ENCODE measurements at regions not wholly inside any gene's neighbourhood (a gene's known extent, or its start where the extent isn't known, plus 50 kb on each side); places are given as distances from the start of the nearest gene placed in this dataset.

DNA sequence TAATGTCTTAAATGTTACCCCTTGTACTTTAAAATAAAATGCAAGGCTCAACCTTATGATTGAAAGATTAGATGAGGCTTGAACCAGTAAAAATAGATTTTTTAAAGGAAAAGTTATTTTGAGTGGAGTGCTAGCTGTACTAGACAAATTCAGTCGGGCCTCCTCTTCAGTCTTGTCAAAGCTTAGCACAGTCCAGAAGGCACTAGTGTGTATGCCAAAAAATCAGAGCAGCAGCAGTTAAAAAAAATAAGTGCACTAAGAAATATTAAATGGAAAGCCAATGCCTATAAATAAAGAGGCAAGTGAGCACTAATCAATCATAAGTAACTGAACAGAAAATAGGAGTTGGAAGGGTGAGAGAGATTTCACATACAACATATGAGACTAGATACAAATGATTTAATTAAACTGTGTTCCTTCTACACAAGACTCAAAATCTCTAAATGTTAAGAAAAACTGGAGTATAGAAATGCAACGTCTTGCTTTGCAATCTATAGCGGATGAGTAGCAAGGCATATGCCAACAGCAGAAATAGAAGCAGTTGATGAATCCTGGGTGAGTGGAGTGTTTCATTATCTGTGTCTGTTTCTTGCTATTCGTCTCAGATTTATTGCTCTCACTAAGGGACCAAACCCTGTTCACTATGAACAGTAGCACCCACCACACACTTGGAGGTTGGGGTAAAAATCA is 172.1 kb downstream of the ETNK1 start:
- TF ChIP-seq, protein P1, sequence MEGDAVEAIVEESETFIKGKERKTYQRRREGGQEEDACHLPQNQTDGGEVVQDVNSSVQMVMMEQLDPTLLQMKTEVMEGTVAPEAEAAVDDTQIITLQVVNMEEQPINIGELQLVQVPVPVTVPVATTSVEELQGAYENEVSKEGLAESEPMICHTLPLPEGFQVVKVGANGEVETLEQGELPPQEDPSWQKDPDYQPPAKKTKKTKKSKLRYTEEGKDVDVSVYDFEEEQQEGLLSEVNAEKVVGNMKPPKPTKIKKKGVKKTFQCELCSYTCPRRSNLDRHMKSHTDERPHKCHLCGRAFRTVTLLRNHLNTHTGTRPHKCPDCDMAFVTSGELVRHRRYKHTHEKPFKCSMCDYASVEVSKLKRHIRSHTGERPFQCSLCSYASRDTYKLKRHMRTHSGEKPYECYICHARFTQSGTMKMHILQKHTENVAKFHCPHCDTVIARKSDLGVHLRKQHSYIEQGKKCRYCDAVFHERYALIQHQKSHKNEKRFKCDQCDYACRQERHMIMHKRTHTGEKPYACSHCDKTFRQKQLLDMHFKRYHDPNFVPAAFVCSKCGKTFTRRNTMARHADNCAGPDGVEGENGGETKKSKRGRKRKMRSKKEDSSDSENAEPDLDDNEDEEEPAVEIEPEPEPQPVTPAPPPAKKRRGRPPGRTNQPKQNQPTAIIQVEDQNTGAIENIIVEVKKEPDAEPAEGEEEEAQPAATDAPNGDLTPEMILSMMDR (IDR thresholded peaks at IDR 0.05; ENCODE audit: insufficient read depth, missing control alignments): no peak
- FAIRE-seq: no peak
- DNase-seq (ENCODE audit: insufficient read length, low spot score): no peak

DNA sequence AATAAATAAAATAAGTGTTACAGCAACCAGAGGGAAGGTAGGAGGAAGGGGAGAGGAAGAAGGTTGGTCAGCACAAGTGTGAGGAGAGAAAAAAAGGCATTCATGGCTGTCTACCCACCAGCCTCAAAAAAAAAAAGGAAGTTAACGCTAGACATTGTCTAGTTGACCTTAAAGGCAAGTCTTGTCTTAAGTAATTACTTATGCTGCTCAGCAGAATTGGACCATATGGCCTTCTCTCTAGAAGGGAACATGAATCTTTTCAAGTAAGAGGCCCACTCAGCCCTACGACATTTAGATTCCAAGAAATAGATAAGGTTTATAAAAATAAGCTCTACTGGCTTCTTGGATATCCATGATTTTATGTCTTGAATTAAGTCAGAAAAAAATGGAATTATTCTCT is 172.7 kb downstream of the ETNK1 start:
- TF ChIP-seq, protein P1 (IDR thresholded peaks at IDR 0.05; ENCODE audit: insufficient read depth, missing control alignments): no peak
- DNase-seq (ENCODE audit: insufficient read length, low spot score) (no peak), FAIRE-seq (no peak)

DNA sequence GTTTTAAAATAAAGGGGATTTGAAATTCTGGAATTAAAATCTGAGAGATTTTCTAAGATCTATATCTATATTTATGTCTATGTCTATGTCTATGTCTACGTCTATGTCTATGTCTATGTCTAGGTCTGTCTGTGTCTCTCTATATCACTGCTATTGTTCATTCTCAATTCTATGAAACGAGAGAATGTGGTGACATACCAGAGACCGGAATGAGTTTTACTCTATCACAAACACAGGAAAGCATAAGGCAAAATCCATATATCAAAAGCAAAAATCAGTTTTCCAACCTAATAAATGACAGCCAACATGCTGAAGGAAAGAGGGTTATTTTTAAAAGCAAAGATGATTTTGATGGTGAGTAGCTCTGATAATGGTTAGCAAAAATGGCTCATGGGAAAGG is 173.1 kb downstream of the ETNK1 start:
- DNase-seq (ENCODE audit: insufficient read length, low spot score) (no peak), FAIRE-seq (no peak)

DNA sequence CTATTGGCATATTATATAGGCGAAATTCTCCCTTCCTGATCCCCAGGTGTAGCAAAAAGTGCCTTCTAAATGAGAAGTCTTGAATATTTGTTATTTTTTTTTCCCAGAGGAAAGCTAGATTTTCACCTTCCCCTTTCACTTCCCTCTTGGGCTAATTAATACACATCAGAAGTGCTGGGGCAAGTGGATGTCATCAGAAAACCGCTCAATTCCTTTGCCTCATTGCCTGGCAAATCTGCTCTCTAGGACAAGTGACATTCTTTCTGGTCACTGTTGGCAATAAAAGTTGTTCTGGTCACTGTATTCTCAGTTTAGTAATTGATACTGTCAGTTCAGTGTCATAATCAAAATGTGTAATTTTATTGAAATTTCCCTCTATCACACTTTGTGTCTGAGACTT is 174.5 kb downstream of the ETNK1 start:
- FAIRE-seq (no peak), DNase-seq (ENCODE audit: insufficient read length, low spot score) (no peak)
- TF ChIP-seq, protein P1 (IDR thresholded peaks at IDR 0.05; ENCODE audit: insufficient read depth, missing control alignments): no peak

More for the DNA sequence above, 173.1 kb downstream of the ETNK1 start:
- TF ChIP-seq, protein P1 (IDR thresholded peaks at IDR 0.05; ENCODE audit: insufficient read depth, missing control alignments): no peak

DNA sequence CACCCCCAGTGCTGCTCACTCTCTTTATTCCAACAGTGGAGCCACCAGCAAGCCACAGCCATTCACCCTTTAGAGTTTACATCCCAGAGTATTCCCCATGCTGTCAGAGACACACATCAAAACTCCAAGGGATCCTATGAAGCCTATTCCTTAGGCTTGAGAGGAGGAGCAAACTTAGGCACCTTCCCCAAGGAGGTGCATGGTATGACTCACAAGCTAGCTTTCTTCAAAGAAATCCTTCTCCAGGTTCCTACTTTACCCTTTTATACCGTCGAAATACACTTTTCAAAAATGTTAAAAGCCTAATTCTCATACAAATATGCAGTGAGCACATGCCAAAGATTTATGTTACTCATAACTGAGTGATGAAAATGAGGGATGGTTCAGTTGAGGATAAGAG is 175.4 kb downstream of the ETNK1 start:
- FAIRE-seq (no peak), DNase-seq (ENCODE audit: insufficient read length, low spot score) (no peak)
- TF ChIP-seq, protein P1 (IDR thresholded peaks at IDR 0.05; ENCODE audit: insufficient read depth, missing control alignments): no peak

DNA sequence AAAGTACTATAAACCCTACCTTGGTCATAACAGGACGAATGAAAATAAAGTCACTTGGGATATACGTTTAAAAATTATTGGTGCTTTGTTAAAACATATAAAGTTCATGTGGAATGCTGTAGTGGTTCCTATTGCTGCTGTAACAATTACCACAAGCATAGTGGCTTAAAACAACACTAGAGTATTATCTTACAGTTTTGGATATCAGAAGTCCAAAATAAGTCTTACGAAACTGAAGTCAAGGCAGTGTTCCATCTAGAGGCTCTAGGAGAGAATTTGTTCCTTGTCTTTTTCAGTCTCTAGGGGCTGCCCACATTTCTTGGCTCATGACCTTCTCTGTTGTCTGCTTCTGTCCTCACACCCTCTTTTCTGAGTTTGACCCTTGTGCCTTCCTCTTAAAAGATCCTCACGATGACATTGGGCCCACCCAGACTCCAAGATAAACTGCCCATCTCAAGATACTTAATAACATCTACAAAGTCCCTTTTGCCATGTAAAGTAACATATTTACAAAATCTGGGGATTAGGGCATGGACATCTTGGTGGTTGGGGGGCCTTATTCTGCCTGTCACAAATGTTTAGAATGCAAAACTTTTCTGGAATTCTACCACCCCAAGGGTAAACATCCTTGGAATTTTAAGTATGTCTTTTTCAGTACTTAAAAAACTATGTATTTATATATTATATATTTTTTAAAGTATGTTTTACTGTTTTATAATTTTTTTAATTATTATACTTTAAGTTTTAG is 178.1 kb downstream of the ETNK1 start:
- FAIRE-seq: no peak
- no peak for DNase-seq (ENCODE audit: insufficient read length, low spot score)
- TF ChIP-seq, protein P1 (IDR thresholded peaks at IDR 0.05; ENCODE audit: insufficient read depth, missing control alignments): no peak

DNA sequence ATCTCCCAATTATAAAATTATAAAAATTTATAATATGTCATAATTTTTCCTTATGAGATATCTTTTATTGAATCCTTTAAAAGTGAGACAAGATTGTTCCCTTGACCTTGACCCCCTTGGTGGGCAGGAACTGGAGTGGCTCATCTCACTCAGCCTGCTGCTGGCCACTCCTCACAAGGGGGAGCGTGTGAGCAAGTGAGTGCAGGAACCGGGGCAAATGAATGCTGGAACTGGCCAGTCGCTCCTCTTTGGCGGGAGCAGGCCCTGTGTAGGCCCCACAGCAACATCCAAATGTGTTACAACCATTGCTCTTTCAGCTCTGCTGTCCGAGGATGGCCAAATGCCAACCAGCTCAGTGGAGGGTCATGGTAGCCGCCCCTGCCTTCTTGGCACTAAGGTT is 178.8 kb downstream of the ETNK1 start:
- TF ChIP-seq, protein P1 (IDR thresholded peaks at IDR 0.05; ENCODE audit: insufficient read depth, missing control alignments): no peak
- DNase-seq (ENCODE audit: insufficient read length, low spot score) (no peak), FAIRE-seq (no peak)
